Mucosa of descending colon (tissue), 3 donors: ENCODE measurements at regions not wholly inside any gene's neighbourhood (a gene's known extent, or its start where the extent isn't known, plus 50 kb on each side); places are given as distances from the start of the nearest gene placed in this dataset.

Experiments
- ATAC-seq: fragments of 200-7000 bp; cut with Tn5 transposase; one replicate; pipeline ENCODE4 v1.9.1; 2020; ENCODE audit warnings: mild to moderate bottlenecking, moderate library complexity
- DNase-seq, 3 donors: peaks; one replicate each; pipeline ENCODE4 v3.0.0-alpha.2; 2020
- H3K36me3 ChIP-seq: fragments of 200-600 bp; one replicate; pipeline ENCODE4 v1.8.0; 2021; ENCODE audit warnings: low read depth, mild to moderate bottlenecking
- H3K4me1 ChIP-seq: fragments of 200-600 bp; one replicate; pipeline ENCODE4 v1.8.0; 2021; ENCODE audit warnings: low read depth, mild to moderate bottlenecking
- H3K4me3 ChIP-seq: fragments of 200-600 bp; one replicate; pipeline ENCODE4 v1.8.0; 2021; ENCODE audit warnings: mild to moderate bottlenecking
- H3K9me3 ChIP-seq: fragments of 200-600 bp; one replicate; pipeline ENCODE4 v1.8.0; 2021; ENCODE audit warnings: mild to moderate bottlenecking
- intact Hi-C, 2 donors: fragments of 100-400 bp; cut with DNase I in 1 of 2; cut with micrococcal nuclease in 1 of 2; formaldehyde crosslinking; loops; one replicate each; pipeline versions ENCODE4 v1.11.0 to v1.11.1; 2022; cut with DNase I, micrococcal nuclease
- TF ChIP-seq, protein P1 (sequence below): fragments of 200-600 bp; IDR thresholded peaks from one replicate; pipeline ENCODE4 v1.8.0; 2022; ENCODE audit warnings: antibody characterized with exemption, mild to moderate bottlenecking
- donor health status: DM: no; HTN: no; CAD: no; lungs with moderate emphysema.
- donor health status: DM: no; HTN: no; CAD: no.
- donor health status: DM: no; HTN: yes; CAD: no.

- H3K4me3 ChIP-seq: no peak overlapping the region
- TF ChIP-seq, protein P1, sequence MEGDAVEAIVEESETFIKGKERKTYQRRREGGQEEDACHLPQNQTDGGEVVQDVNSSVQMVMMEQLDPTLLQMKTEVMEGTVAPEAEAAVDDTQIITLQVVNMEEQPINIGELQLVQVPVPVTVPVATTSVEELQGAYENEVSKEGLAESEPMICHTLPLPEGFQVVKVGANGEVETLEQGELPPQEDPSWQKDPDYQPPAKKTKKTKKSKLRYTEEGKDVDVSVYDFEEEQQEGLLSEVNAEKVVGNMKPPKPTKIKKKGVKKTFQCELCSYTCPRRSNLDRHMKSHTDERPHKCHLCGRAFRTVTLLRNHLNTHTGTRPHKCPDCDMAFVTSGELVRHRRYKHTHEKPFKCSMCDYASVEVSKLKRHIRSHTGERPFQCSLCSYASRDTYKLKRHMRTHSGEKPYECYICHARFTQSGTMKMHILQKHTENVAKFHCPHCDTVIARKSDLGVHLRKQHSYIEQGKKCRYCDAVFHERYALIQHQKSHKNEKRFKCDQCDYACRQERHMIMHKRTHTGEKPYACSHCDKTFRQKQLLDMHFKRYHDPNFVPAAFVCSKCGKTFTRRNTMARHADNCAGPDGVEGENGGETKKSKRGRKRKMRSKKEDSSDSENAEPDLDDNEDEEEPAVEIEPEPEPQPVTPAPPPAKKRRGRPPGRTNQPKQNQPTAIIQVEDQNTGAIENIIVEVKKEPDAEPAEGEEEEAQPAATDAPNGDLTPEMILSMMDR: no peak
- no peak for ATAC-seq
- no peaks in the 10 kb centered on the region for H3K4me1 ChIP-seq
- DNase-seq: no peak
- no peaks in the 10 kb centered on the region for H3K36me3 ChIP-seq
- no peaks in the 10 kb centered on the region for H3K9me3 ChIP-seq
- intact Hi-C loops: no loop called here
Measured at GRCh38 chr6:145244349-145245100, 490.8 kb downstream of the EPM2A start.

DNA sequence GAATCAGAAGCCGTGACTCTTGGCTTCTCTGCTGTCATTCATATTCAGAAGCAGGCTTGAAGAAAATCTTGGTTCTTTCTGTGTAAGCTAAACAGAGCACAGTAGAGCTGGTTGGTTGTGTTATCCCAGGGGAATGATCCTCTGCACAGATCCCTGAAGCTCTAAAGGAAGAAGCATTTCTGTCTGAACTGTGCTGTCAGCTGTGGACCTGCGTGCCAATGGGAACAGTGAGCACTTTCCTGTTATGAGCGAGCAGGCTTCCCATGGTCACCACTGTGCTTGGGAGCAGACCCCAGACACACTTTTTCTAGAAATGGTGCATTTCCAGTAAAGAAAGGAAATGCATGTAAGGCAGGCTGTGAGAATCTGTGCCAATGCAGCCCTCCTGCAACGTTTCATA, 490.2 kb downstream of the EPM2A start:
- ATAC-seq (no peak), DNase-seq (no peak)
- Histone ChIP-seq H3K36me3 (no peaks in the 10 kb centered on the region), H3K9me3 (no peaks in the 10 kb centered on the region), H3K4me3 (no peak overlapping the region), H3K4me1 (no peaks in the 10 kb centered on the region)
- intact Hi-C loops: no loop called here
- TF ChIP-seq, protein P1: no peak

DNA sequence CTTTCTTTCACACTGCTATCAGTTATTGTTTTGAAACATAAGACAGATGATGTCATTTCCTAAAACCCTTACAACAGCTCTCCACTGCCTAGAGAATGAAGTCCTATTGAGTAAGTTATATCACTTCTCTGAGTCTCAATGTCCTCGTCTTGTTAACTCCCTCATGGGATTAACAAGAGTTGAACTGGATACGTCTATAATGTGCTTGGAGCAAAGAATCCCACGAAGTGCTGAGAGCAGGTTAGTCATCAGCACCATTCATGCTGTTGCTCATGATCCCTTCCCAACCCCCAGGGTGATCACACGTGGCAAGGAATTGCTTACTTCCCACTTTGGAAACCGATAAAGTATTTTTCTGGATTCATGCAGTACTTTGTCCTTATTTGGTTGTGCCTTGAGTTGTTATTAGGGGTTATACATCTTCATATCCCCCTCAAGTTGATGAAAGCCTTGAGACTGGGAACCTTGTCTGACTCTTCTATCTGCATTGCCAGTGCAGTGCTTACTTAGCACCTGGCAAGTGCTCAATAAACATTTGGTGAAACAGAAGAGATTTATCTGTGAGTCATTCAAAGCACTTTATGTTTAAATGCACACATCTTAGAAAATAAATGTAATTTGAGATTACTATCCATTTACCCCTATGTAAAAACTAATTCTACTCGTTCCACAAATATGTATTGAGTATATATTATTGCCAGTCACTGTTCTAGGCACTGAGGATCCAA, 487.5 kb downstream of the EPM2A start:
- H3K4me1 ChIP-seq: no peaks in the 10 kb centered on the region
- H3K9me3 ChIP-seq: no peaks in the 10 kb centered on the region
- no peak for ATAC-seq
- TF ChIP-seq, protein P1: no peak
- intact Hi-C loops: no loop called here
- H3K36me3 ChIP-seq: no peaks in the 10 kb centered on the region
- no peak for DNase-seq
- no peak overlapping the region for H3K4me3 ChIP-seq

DNA sequence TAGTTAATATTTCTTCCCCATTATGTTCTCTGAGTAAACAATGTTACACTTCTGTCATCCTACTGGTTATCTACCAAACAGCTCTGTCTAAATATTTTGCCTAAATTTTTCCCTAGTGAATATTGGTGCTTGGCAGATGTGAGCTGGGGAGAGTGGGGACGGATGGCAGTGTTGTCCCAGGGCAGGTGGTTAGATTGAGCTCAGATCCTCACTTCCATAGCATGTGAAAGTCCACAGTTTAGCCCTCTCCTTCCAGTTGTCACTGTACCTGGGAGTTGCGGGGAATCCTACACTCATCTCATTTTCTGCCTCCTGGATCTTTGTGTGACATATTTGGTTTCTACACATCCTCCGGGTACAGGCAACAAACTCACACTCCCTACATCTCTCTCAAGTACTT, 484.9 kb downstream of the EPM2A start:
- no peaks in the 10 kb centered on the region for H3K4me1 ChIP-seq
- no peak overlapping the region for H3K4me3 ChIP-seq
- ATAC-seq: no peak
- no peaks in the 10 kb centered on the region for H3K9me3 ChIP-seq
- TF ChIP-seq, protein P1: no peak
- intact Hi-C loops: no loop called here
- no peaks in the 10 kb centered on the region for H3K36me3 ChIP-seq
- no peak for DNase-seq

DNA sequence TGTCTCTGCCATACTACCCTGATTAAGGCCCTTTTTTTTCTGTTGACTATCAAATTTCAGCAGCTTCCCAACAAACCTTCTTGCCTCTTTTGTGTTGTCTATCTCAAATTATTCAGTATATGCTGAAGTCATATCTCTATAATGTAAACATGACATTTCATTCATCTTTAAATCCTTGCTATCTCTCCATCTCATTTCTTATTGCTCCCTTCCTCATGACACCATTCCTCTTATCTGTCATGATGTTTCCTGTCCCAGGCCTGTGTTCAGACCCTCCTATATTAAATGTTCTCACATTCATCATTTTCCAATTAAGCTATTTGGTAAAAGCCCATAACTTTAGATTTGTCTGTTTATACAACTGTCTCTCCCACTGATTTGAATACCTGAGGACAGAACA, 482.6 kb downstream of the EPM2A start:
- DNase-seq: no peak
- intact Hi-C loops: no loop called here
- Histone ChIP-seq H3K36me3 (no peaks in the 10 kb centered on the region), H3K4me1 (no peaks in the 10 kb centered on the region), H3K4me3 (no peak overlapping the region), H3K9me3 (no peaks in the 10 kb centered on the region)
- TF ChIP-seq, protein P1: no peak
- ATAC-seq: no peak
